ENCODE measurements at regions not wholly inside any gene's neighbourhood (a gene's known extent, or its start where the extent isn't known, plus 50 kb on each side); places are given as distances from the start of the nearest gene placed in this dataset.

DNA sequence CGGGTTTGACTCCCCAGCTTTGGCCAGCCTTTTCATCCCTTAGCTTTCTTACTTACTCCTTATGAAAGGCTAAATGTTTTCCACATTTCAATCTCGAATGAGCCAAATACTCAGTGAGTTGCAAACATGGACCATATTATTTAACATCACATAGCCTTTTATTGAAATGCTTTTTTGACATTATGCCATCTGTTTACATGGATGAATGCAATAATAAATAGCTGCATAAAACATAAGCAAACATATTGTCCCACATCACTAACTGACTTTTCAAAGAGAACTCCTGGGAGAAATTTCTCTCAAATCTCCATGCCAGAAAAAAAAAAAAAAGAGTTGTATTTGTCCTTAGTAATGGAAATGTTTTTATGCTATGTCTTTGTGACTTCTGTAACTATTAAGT is 134.9 kb downstream of the LSMEM1 start:
- no peaks in the 10 kb centered on the region for H3K9me3 ChIP-seq
- H3K36me3 ChIP-seq (ENCODE audit: insufficient read depth in 1 of 2, low read depth in 1 of 2): no peaks in the 10 kb centered on the region
- H3K27ac ChIP-seq: no peak overlapping the region
- WGBS, 3 donors: 67 to 76% (median 71%) methylated on average over 2 of the region's 2 CpGs
- intact Hi-C loops (cut with DNase I): no loop called here
- DNase-seq: no peak
- no peak for ATAC-seq
- no peaks in the 10 kb centered on the region for H3K27me3 ChIP-seq (ENCODE audit: insufficient read depth in 3 of 3, low read length in 2 of 3)
- TF ChIP-seq, protein P1, sequence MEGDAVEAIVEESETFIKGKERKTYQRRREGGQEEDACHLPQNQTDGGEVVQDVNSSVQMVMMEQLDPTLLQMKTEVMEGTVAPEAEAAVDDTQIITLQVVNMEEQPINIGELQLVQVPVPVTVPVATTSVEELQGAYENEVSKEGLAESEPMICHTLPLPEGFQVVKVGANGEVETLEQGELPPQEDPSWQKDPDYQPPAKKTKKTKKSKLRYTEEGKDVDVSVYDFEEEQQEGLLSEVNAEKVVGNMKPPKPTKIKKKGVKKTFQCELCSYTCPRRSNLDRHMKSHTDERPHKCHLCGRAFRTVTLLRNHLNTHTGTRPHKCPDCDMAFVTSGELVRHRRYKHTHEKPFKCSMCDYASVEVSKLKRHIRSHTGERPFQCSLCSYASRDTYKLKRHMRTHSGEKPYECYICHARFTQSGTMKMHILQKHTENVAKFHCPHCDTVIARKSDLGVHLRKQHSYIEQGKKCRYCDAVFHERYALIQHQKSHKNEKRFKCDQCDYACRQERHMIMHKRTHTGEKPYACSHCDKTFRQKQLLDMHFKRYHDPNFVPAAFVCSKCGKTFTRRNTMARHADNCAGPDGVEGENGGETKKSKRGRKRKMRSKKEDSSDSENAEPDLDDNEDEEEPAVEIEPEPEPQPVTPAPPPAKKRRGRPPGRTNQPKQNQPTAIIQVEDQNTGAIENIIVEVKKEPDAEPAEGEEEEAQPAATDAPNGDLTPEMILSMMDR (IDR thresholded peaks at IDR 0.05): no peak
- H3K4me3 ChIP-seq: no peak overlapping the region
- no peaks in the 10 kb centered on the region for H3K4me1 ChIP-seq

DNA sequence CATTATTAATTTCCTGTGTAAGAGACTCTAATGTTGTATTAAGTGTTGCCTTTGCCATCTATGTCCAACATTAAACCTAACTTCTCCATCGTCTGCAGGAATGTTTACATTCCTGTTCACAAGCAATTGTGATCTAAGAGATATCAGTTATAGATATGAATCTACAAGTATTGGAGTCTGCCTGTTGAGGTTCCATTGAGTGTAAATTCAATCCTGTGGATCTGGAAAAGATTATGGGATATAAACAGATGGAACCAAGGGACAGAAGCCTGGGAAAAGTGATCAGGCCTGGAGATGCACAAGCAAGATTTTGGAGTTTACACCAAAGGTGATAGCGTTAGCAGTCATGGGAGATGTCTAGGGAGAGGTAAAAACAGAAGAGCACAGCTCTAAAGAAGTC is 135.5 kb downstream of the LSMEM1 start:
- H3K4me1 ChIP-seq: no peaks in the 10 kb centered on the region
- TF ChIP-seq, protein P1 (IDR thresholded peaks at IDR 0.05): no peak
- no peak overlapping the region for H3K27ac ChIP-seq
- no peaks in the 10 kb centered on the region for H3K36me3 ChIP-seq (ENCODE audit: insufficient read depth in 1 of 2, low read depth in 1 of 2)
- no peak for ATAC-seq
- no peak for DNase-seq
- H3K9me3 ChIP-seq: no peaks in the 10 kb centered on the region
- WGBS, 3 donors: 71 to 78% (median 71%) methylated on average over 2 of the region's 2 CpGs
- intact Hi-C loops (cut with DNase I): no loop called here
- no peak overlapping the region for H3K4me3 ChIP-seq
- H3K27me3 ChIP-seq (ENCODE audit: insufficient read depth in 3 of 3, low read length in 2 of 3): no peaks in the 10 kb centered on the region

DNA sequence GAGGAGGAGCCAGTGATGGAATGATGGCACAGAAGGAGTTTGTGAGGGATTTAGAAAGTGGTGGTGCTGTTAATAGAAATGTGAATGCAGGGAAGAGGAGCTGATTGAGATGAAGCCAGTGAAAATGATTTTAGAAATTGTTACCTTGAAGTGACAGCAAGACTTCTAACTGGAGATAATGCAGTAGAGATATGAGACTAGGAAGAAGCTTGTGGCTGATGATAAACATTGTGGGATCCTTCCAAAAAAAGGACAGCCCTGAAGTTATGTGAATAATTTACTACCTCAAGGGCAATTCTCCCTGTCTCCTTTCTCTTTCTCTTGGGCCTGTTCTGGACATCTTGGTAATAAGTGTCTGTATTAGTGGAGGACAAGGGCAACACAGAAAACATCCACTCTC is 138.6 kb downstream of the LSMEM1 start:
- ATAC-seq: no peak
- H3K27me3 ChIP-seq (ENCODE audit: insufficient read depth in 3 of 3, low read length in 2 of 3): no peaks in the 10 kb centered on the region
- DNase-seq: no peak
- no peaks in the 10 kb centered on the region for H3K4me1 ChIP-seq
- intact Hi-C loops (cut with DNase I): no loop called here
- no peaks in the 10 kb centered on the region for H3K9me3 ChIP-seq
- H3K4me3 ChIP-seq: no peak overlapping the region
- TF ChIP-seq, protein P1 (IDR thresholded peaks at IDR 0.05): no peak
- no peaks in the 10 kb centered on the region for H3K36me3 ChIP-seq (ENCODE audit: insufficient read depth in 1 of 2, low read depth in 1 of 2)
- no peak overlapping the region for H3K27ac ChIP-seq

DNA sequence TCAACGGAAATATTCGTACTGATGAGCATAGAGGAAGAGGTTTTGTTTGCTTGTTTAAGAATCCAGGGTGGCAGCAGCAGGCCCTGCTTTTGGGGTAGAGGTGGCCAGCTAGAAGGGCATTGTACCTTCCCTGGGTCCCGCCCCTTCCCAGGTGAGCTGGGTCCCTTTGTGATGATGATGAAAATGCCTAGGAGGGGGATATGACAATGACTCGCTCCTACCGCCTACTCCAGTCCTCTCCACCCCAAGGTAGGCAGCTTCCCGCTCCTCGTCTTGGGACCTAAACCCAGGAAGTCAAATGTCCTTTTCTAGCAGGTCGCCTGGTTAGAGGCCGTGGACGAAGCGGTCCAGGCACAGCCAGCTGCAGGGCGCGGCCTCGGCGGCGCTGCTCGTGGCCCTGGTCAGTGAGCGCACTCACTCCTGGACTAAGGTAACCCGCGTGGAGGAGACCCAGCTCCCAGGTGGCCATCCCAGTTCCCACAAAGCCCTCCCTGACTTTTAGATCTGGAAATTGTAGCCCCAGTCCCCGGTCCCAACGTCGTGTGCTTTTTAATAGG is 141.4 kb downstream of the LSMEM1 start:
- TF ChIP-seq, protein P1 (IDR thresholded peaks at IDR 0.05): no peak
- 80 to 92% (median 91%) methylated on average over 23 of the region's 23 CpGs for WGBS, 3 donors

DNA sequence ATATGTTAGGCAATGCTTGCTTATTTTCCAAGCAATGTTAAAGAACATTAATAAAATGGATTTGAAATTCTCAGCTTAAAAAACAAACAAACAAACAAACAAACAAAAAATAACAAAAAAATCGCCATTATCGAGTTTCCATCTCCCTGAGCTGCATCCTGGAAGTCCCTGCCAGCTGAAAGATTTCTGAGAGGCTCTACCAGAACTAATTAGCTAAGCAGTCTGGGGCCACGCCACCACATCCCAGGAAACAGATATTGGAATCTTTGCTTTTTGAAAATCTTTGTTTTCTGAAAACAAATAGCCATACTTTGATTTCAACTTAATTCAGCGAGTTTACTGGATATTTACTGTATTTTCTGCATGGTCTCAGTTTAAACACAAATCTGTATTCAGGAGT is 143.6 kb downstream of the LSMEM1 start:
- ATAC-seq: no peak
- WGBS, 3 donors: 28 to 34% (median 33%) methylated on average over 4 of the region's 4 CpGs
- TF ChIP-seq, protein P1 (IDR thresholded peaks at IDR 0.05): no peak

More for the DNA sequence above, 141.4 kb downstream of the LSMEM1 start:
- H3K4me1 ChIP-seq: no peaks in the 10 kb centered on the region
- DNase-seq (no peak), ATAC-seq (no peak)
- H3K27me3 ChIP-seq (ENCODE audit: insufficient read depth in 3 of 3, low read length in 2 of 3): no peaks in the 10 kb centered on the region
- intact Hi-C loops (cut with DNase I): no loop called here
- no peak overlapping the region for H3K27ac ChIP-seq
- no peaks in the 10 kb centered on the region for H3K36me3 ChIP-seq (ENCODE audit: insufficient read depth in 1 of 2, low read depth in 1 of 2)
- no peak overlapping the region for H3K4me3 ChIP-seq
- no peaks in the 10 kb centered on the region for H3K9me3 ChIP-seq

More for the DNA sequence above, 143.6 kb downstream of the LSMEM1 start:
- Histone ChIP-seq H3K27ac (no peak overlapping the region), H3K4me1 (no peaks in the 10 kb centered on the region), H3K9me3 (no peaks in the 10 kb centered on the region), H3K4me3 (no peak overlapping the region), H3K27me3 (ENCODE audit: insufficient read depth in 3 of 3, low read length in 2 of 3) (no peaks in the 10 kb centered on the region), H3K36me3 (ENCODE audit: insufficient read depth in 1 of 2, low read depth in 1 of 2) (no peaks in the 10 kb centered on the region)
- DNase-seq: no peak
- intact Hi-C loops (cut with DNase I): no loop called here
